ENCODE measurements at regions not wholly inside any gene's neighbourhood (a gene's known extent, or its start where the extent isn't known, plus 50 kb on each side); places are given as distances from the start of the nearest gene placed in this dataset.

- POLR2A ChIA-PET, result no interaction called here
- H3K4me1 Mint-ChIP-seq, result no peaks in the 10 kb centered on the region
- TF ChIP-seq GRHL2 (CRISPR knock-in tag; IDR thresholded peaks at IDR 0.05; ENCODE audit: insufficient replicate concordance, severe bottlenecking), result no peak
- TF ChIP-seq ZBTB43 (CRISPR knock-in tag; IDR thresholded peaks at IDR 0.05), result no peak
- no peak for TF ChIP-seq E2F1 (CRISPR knock-in tag; IDR thresholded peaks at IDR 0.05)
- no peak for TF ChIP-seq FOXK1 (CRISPR knock-in tag; IDR thresholded peaks at IDR 0.05)
- no peak for TF ChIP-seq RELA (CRISPR knock-in tag; IDR thresholded peaks at IDR 0.05; ENCODE audit: borderline replicate concordance)
- no peak for TF ChIP-seq ZNF416 (CRISPR knock-in tag; IDR thresholded peaks at IDR 0.05)
- no peak for TF ChIP-seq ZNF423 (CRISPR knock-in tag; IDR thresholded peaks at IDR 0.05)
- no peak for TF ChIP-seq SP1 (CRISPR knock-in tag; conservative IDR thresholded peaks at IDR 0.05)
- no peak for TF ChIP-seq MAX (CRISPR knock-in tag; IDR thresholded peaks at IDR 0.05)
- no peak for TF ChIP-seq CBFB (CRISPR knock-in tag; IDR thresholded peaks at IDR 0.05; ENCODE audit: low read depth)
- no peak for TF ChIP-seq GTF2I (CRISPR knock-in tag; conservative IDR thresholded peaks at IDR 0.05)
- no peak for TF ChIP-seq ZNF138 (CRISPR knock-in tag; conservative IDR thresholded peaks at IDR 0.05)
- no peak for TF ChIP-seq PRRX2 (CRISPR knock-in tag; IDR thresholded peaks at IDR 0.05)
- no peak for TF ChIP-seq NFYB (CRISPR knock-in tag; conservative IDR thresholded peaks at IDR 0.05; ENCODE audit: low read depth)
- no peak for TF ChIP-seq FOXJ3 (CRISPR knock-in tag; IDR thresholded peaks at IDR 0.05; ENCODE audit: borderline replicate concordance)
- TF ChIP-seq ZNF425 (CRISPR knock-in tag; conservative IDR thresholded peaks at IDR 0.05), result no peak
- no peak for TF ChIP-seq JUN (CRISPR knock-in tag; IDR thresholded peaks at IDR 0.05)
- no peak for TF ChIP-seq ESRRA (CRISPR knock-in tag; IDR thresholded peaks at IDR 0.05; ENCODE audit: borderline replicate concordance)
- no peak for TF ChIP-seq TCF7 (CRISPR knock-in tag; IDR thresholded peaks at IDR 0.05; ENCODE audit: low read depth)
- ATAC-seq, result no peak
- peaks cover 28% of the 10 kb centered on the region for H3K9me3 Mint-ChIP-seq
- CTCF ChIA-PET, result no interaction called here
- no peaks in the 10 kb centered on the region; the same call in 1 of the 2 replicates for H3K27me3 Mint-ChIP-seq (ENCODE audit: low read depth)
- H3K4me3 Mint-ChIP-seq, result no peak overlapping the region
- H3K27ac Mint-ChIP-seq, result no peak overlapping the region
- peaks cover 12% of the 10 kb centered on the region; the same call in 1 of the 2 replicates for H3K36me3 Mint-ChIP-seq
- DNase-seq (ENCODE audit: low spot score), result no peak
These were observed 89.1 kb upstream of the KLF14 start for GRCh38 chr7:130823060-130823459.

GRCh38 chr7:130825819-130826218 is 91.8 kb upstream of the KLF14 start:
- no peak for TF ChIP-seq JUN (CRISPR knock-in tag; IDR thresholded peaks at IDR 0.05)
- no peak for TF ChIP-seq ETV6 (CRISPR knock-in tag; IDR thresholded peaks at IDR 0.05)
- TF ChIP-seq ZNF671 (CRISPR knock-in tag; IDR thresholded peaks at IDR 0.05), result no peak
- no peak for TF ChIP-seq SP1 (CRISPR knock-in tag; conservative IDR thresholded peaks at IDR 0.05)
- no peak for TF ChIP-seq JAZF1 (CRISPR knock-in tag; IDR thresholded peaks at IDR 0.05)
- ChIA-PET CTCF (no interaction called here), POLR2A (no interaction called here)
- Mint-ChIP-seq H3K27ac (no peak overlapping the region), H3K4me3 (no peak overlapping the region), H3K27me3 (ENCODE audit: low read depth) (no peaks in the 10 kb centered on the region; the same call in 1 of the 2 replicates), H3K4me1 (no peaks in the 10 kb centered on the region), H3K36me3 (peaks cover 12% of the 10 kb centered on the region; the same call in 1 of the 2 replicates), H3K9me3 (peaks cover 37% of the 10 kb centered on the region)
- no peak for ATAC-seq
- DNase-seq (ENCODE audit: low spot score), result no peak

All from WTC11 (cell line).